Endothelial cell of umbilical vein (primary cell): ENCODE measurements at regions not wholly inside any gene's neighbourhood (a gene's known extent, or its start where the extent isn't known, plus 50 kb on each side); places are given as distances from the start of the nearest gene placed in this dataset.

Experiments used
- BruUV-seq: library from RNA; stranded (reverse); fragments of 400-500 nt; replicated peaks from 2 replicates; lab custom pipeline; 2021; lab: Mats Ljungman, UMichigan
- CTCF ChIA-PET: fragments of 300-600, 350-600 bp; sonication (Branson Sonifier 250); formaldehyde crosslinking; loops from one replicate; lab custom pipeline; 2021; ENCODE audit warnings: antibody characterized with exemption, inconsistent platforms; lab: Charles Lee
- POLR2A ChIA-PET: fragments of 300-600, 350-600 bp; sonication (Branson Sonifier 250); formaldehyde crosslinking; loops from one replicate; lab custom pipeline; 2021; ENCODE audit warnings: antibody characterized with exemption, inconsistent platforms; lab: Charles Lee
- DNase-seq: peaks from one replicate; pipeline ENCODE4 v3.0.0-alpha.2; 2011; ENCODE audit warnings: low read depth, low spot score
- FAIRE-seq: peaks from 2 replicates; lab custom pipeline; 2011; peaks lifted over from hg19 to GRCh38; lab: Jason Lieb, UNC
- H2AFZ ChIP-seq: 2 replicates; pipeline ENCODE4 v1.6.0; 2012; ENCODE audit warnings: low read depth, low read length, control low read depth, inconsistent platforms
- H3K27ac ChIP-seq: 2 replicates; pipeline ENCODE4 v1.5.1; 2011; ENCODE audit warnings: low read depth, mild to moderate bottlenecking, control low read depth, low read length, moderate library complexity; ENCODE audit not compliant: insufficient read depth
- H3K27me3 ChIP-seq, 2 experiments: 2 replicates each; pipeline versions ENCODE4 v1.6.0 to v1.6.1; 2011; ENCODE audit warnings: low read length in 2 of 2, mixed read lengths in 1 of 2; ENCODE audit not compliant: control insufficient read depth in 2 of 2, insufficient read depth in 2 of 2
- H3K36me3 ChIP-seq, 2 experiments: 2 replicates in 1 of 2; 3 replicates in 1 of 2; pipeline ENCODE4 v1.5.1; 2011; ENCODE audit warnings: low read length in 2 of 2, mild to moderate bottlenecking in 1 of 2, moderate library complexity in 1 of 2; ENCODE audit not compliant: control insufficient read depth in 2 of 2, insufficient read depth in 2 of 2; ENCODE audit errors: extremely low read depth in 1 of 2
- H3K4me1 ChIP-seq: 3 replicates; pipeline ENCODE4 v1.5.1; 2011; ENCODE audit warnings: mild to moderate bottlenecking, low read length; ENCODE audit not compliant: control insufficient read depth, insufficient read depth; ENCODE audit errors: extremely low read depth
- H3K4me2 ChIP-seq: 2 replicates; pipeline ENCODE4 v1.6.1; 2011; ENCODE audit warnings: low read length, control low read depth, mixed read lengths; ENCODE audit not compliant: insufficient read depth
- H3K4me3 ChIP-seq, 3 experiments: fragments of 200-600 bp in 1 of 3; sonication (generic), shearing (Covaris generic) in 1 of 3; replicated peaks in 1 of 3; 2 replicates each; pipeline ENCODE4 v1.5.1; 2011 to 2016; ENCODE audit warnings: control low read depth in 3 of 3, low read length in 3 of 3, mild to moderate bottlenecking in 2 of 3, inconsistent platforms in 1 of 3, low read depth in 1 of 3, moderate library complexity in 1 of 3; ENCODE audit not compliant: insufficient read depth in 1 of 3
- H3K79me2 ChIP-seq: 2 replicates; pipeline ENCODE4 v1.6.0; 2012; ENCODE audit warnings: low read length, inconsistent platforms; ENCODE audit not compliant: control insufficient read depth, insufficient read depth
- H3K9ac ChIP-seq: replicated peaks from 2 replicates; pipeline ENCODE3; 2011; ENCODE audit warnings: low read length, control low read depth; ENCODE audit not compliant: insufficient read depth; ENCODE audit errors: extremely low read depth
- H3K9me1 ChIP-seq: replicated peaks from 3 replicates; pipeline ENCODE4 v1.6.0; 2011; ENCODE audit warnings: mild to moderate bottlenecking, low read length; ENCODE audit not compliant: control insufficient read depth, insufficient read depth; ENCODE audit errors: extremely low read depth
- H3K9me3 ChIP-seq: replicated peaks from 2 replicates; pipeline ENCODE4 v1.5.1; 2012; ENCODE audit warnings: low read length, inconsistent platforms; ENCODE audit not compliant: control insufficient read depth, insufficient read depth
- H4K20me1 ChIP-seq: replicated peaks from 2 replicates; pipeline ENCODE3; 2011; ENCODE audit warnings: mild to moderate bottlenecking, low read length; ENCODE audit not compliant: control insufficient read depth, insufficient read depth; ENCODE audit errors: extremely low read depth
- EZH2 ChIP-seq: IDR thresholded peaks from 2 replicates; pipeline ENCODE4 v1.6.1; 2012; ENCODE audit warnings: borderline replicate concordance, low read depth, mild to moderate bottlenecking, moderate library complexity, low read length, inconsistent platforms; ENCODE audit not compliant: severe bottlenecking
- FOS ChIP-seq: IDR thresholded peaks from 2 replicates; pipeline ENCODE4 v1.6.1; 2011; ENCODE audit warnings: mild to moderate bottlenecking, low read length, moderate library complexity, borderline replicate concordance; ENCODE audit not compliant: insufficient read depth
- GATA2 ChIP-seq: IDR thresholded peaks from 2 replicates; pipeline ENCODE4 v1.7.0; 2011; ENCODE audit warnings: low read depth, mild to moderate bottlenecking, moderate library complexity, mixed read lengths, low read length; ENCODE audit not compliant: insufficient read length, insufficient read depth
- MYC ChIP-seq: IDR thresholded peaks from one replicate; pipeline ENCODE4 v1.6.1; 2011; ENCODE audit warnings: mild to moderate bottlenecking, low read depth, low read length
- POLR2A ChIP-seq: IDR thresholded peaks from 2 replicates; pipeline ENCODE4 v1.6.1; 2012; ENCODE audit warnings: low read depth, mild to moderate bottlenecking, control low read depth, low read length
- dilution Hi-C: fragments of 300-500 bp; cut with MboI; formaldehyde crosslinking; loops from one replicate; pipeline ENCODE4 v1.15.0; 2019; ENCODE audit warnings: low sequenced_read_pairs; ENCODE audit not compliant: extremely low pct_ligation_motif_present
- intact Hi-C: fragments of 100-400 bp; cut with micrococcal nuclease; formaldehyde crosslinking; loops from one replicate; pipeline ENCODE4 v1.10.0; 2022
- TF ChIP-seq, protein P1 (sequence below), 2 donors: IDR thresholded peaks; 1 replicate in 1 of 2; 2 replicates in 1 of 2; pipeline ENCODE4 v1.5.1; 2011; ENCODE audit warnings: low read length in 2 of 2, mild to moderate bottlenecking in 2 of 2, moderate library complexity in 2 of 2, control low read depth in 1 of 2, inconsistent platforms in 1 of 2, low read depth in 1 of 2; ENCODE audit not compliant: insufficient read depth in 1 of 2; ENCODE audit errors: extremely low read depth in 1 of 2
- TF ChIP-seq, protein P2 (sequence below): IDR thresholded peaks from 2 replicates; pipeline ENCODE4 v1.6.1; 2011; ENCODE audit not compliant: insufficient read depth, insufficient read length

GRCh38 chr3:150035910-150036612 is 65.4 kb upstream of the PFN2 start:
- Histone ChIP-seq H2AFZ (no peak overlapping the region), H4K20me1 (no peaks in the 10 kb centered on the region), H3K4me3 (no peak overlapping the region), H3K4me1 (no peaks in the 10 kb centered on the region), H3K79me2 (no peaks in the 10 kb centered on the region), H3K27ac (no peak overlapping the region), H3K9me3 (no peaks in the 10 kb centered on the region), H3K9ac (no peak overlapping the region), H3K4me2 (no peak overlapping the region), H3K36me3 (no peaks in the 10 kb centered on the region), H3K27me3 (peaks cover 4 to 8% of the 10 kb centered on the region in 2 experiments), H3K9me1 (no peaks in the 10 kb centered on the region)
- TF ChIP-seq FOS: no peak
- no peak for TF ChIP-seq POLR2A
- TF ChIP-seq, protein P1, sequence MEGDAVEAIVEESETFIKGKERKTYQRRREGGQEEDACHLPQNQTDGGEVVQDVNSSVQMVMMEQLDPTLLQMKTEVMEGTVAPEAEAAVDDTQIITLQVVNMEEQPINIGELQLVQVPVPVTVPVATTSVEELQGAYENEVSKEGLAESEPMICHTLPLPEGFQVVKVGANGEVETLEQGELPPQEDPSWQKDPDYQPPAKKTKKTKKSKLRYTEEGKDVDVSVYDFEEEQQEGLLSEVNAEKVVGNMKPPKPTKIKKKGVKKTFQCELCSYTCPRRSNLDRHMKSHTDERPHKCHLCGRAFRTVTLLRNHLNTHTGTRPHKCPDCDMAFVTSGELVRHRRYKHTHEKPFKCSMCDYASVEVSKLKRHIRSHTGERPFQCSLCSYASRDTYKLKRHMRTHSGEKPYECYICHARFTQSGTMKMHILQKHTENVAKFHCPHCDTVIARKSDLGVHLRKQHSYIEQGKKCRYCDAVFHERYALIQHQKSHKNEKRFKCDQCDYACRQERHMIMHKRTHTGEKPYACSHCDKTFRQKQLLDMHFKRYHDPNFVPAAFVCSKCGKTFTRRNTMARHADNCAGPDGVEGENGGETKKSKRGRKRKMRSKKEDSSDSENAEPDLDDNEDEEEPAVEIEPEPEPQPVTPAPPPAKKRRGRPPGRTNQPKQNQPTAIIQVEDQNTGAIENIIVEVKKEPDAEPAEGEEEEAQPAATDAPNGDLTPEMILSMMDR (IDR thresholded peaks at IDR 0.05; ENCODE audit: extremely low read depth in 1 of 2, insufficient read depth in 1 of 2, low read depth in 1 of 2, low read length in 2 of 2): no peak
- no peak for TF ChIP-seq MYC
- no peak for TF ChIP-seq GATA2
- no TSS peak for BruUV-seq
- intact Hi-C loops: no loop called here
- dilution Hi-C loops: no loop called here
- ChIA-PET POLR2A (no interaction called here), CTCF (no interaction called here)
- DNase-seq: no peak
- FAIRE-seq: no peak

DNA sequence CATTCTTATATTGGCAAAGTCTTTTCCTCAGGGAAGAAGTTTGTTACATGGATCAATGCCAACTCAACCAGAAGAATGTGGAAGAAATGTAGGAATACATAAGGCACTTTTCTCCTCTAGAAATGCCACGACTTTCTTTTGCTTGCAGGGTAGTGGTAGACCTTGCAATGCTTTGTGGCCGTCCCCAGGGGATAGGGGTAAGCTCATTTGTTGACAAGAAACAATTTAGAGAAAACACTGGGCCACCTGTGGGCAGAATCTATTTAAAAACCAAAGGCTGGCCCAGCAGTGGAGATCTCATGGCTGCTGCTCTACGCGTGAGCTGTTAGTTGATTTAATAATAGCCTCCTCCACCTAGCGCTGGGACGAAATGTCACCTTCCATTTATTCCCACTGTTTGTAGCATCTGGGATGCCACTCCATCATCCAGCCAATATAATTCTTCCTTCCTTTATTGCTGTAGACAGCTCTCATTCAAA is 64.6 kb upstream of the PFN2 start:
- intact Hi-C loops: no loop called here
- H2AFZ ChIP-seq: no peak overlapping the region
- H3K36me3 ChIP-seq: no peaks in the 10 kb centered on the region
- H3K9me1 ChIP-seq: no peaks in the 10 kb centered on the region
- no peaks in the 10 kb centered on the region for H3K79me2 ChIP-seq
- ChIA-PET CTCF (no interaction called here), POLR2A (no interaction called here)
- no peaks in the 10 kb centered on the region for H3K9me3 ChIP-seq
- H3K4me3 ChIP-seq: no peak overlapping the region
- no peaks in the 10 kb centered on the region for H3K4me1 ChIP-seq
- H3K4me2 ChIP-seq: no peak overlapping the region
- no peak overlapping the region for H3K9ac ChIP-seq
- FAIRE-seq (no peak), DNase-seq (no peak)
- dilution Hi-C loops: no loop called here
- no TSS peak for BruUV-seq
- TF ChIP-seq POLR2A (no peak), EZH2 (no peak), GATA2 (no peak)
- TF ChIP-seq, protein P2, sequence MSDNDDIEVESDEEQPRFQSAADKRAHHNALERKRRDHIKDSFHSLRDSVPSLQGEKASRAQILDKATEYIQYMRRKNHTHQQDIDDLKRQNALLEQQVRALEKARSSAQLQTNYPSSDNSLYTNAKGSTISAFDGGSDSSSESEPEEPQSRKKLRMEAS: no peak
- H4K20me1 ChIP-seq: no peaks in the 10 kb centered on the region
- H3K27ac ChIP-seq: no peak overlapping the region
- peaks cover 4 to 6% of the 10 kb centered on the region in 2 experiments for H3K27me3 ChIP-seq
